Keratinocyte (primary cell): ENCODE measurements at regions not wholly inside any gene's neighbourhood (a gene's known extent, or its start where the extent isn't known, plus 50 kb on each side); places are given as distances from the start of the nearest gene placed in this dataset.

Experiments
- DNase-seq: peaks from one replicate; pipeline ENCODE4 v3.0.0-alpha.2; 2011; ENCODE audit warnings: low read depth, missing footprints, low spot score
- FAIRE-seq: peaks from 2 replicates; lab custom pipeline; 2011; peaks lifted over from hg19 to GRCh38; lab: Jason Lieb, UNC
- H2AFZ ChIP-seq: 2 replicates; pipeline ENCODE4 v1.6.0; 2012; ENCODE audit warnings: low read length, control low read depth, inconsistent platforms; ENCODE audit not compliant: control insufficient read depth
- H3K27ac ChIP-seq: 2 replicates; pipeline ENCODE4 v1.5.1; 2011; ENCODE audit warnings: low read length; ENCODE audit not compliant: control insufficient read depth, insufficient read depth
- H3K27me3 ChIP-seq: 3 replicates; pipeline ENCODE4 v1.6.0; 2011; ENCODE audit warnings: low read length; ENCODE audit not compliant: control insufficient read depth, insufficient read depth; ENCODE audit errors: extremely low read depth
- H3K36me3 ChIP-seq, 2 experiments: 2 replicates in 1 of 2; 3 replicates in 1 of 2; pipeline ENCODE4 v1.5.1; 2011; ENCODE audit warnings: low read length in 2 of 2, mild to moderate bottlenecking in 1 of 2; ENCODE audit not compliant: control insufficient read depth in 2 of 2, insufficient read depth in 2 of 2; ENCODE audit errors: extremely low read depth in 1 of 2
- H3K4me1 ChIP-seq: 3 replicates; pipeline ENCODE4 v1.5.1; 2011; ENCODE audit warnings: low read length; ENCODE audit not compliant: control insufficient read depth, insufficient read depth; ENCODE audit errors: extremely low read depth
- H3K4me2 ChIP-seq: 3 replicates; pipeline ENCODE4 v1.6.0; 2011; ENCODE audit warnings: low read depth, low read length; ENCODE audit not compliant: control insufficient read depth, insufficient read depth; ENCODE audit errors: extremely low read depth
- H3K4me3 ChIP-seq, 3 experiments: fragments of 200-600 bp in 1 of 3; sonication (generic) in 1 of 3; 2 replicates in 2 of 3; 3 replicates in 1 of 3; pipeline ENCODE4 v1.5.1; 2011 to 2016; ENCODE audit warnings: low read length in 3 of 3, mild to moderate bottlenecking in 3 of 3, control low read depth in 2 of 3, inconsistent platforms in 1 of 3, low read depth in 1 of 3, mixed read lengths in 1 of 3, mixed run types in 1 of 3, moderate library complexity in 1 of 3; ENCODE audit not compliant: control insufficient read depth in 2 of 3, insufficient read depth in 2 of 3; ENCODE audit errors: extremely low read depth in 1 of 3
- H3K79me2 ChIP-seq: 2 replicates; pipeline ENCODE4 v1.6.0; 2012; ENCODE audit warnings: low read length; ENCODE audit not compliant: control insufficient read depth, insufficient read depth
- H3K9ac ChIP-seq: 3 replicates; pipeline ENCODE4 v1.6.0; 2011; ENCODE audit warnings: low read length; ENCODE audit not compliant: control insufficient read depth, insufficient read depth; ENCODE audit errors: extremely low read depth
- H3K9me1 ChIP-seq: 3 replicates; pipeline ENCODE4 v1.6.0; 2011; ENCODE audit warnings: low read length; ENCODE audit not compliant: control insufficient read depth, insufficient read depth; ENCODE audit errors: extremely low read depth
- H3K9me3 ChIP-seq: 2 replicates; pipeline ENCODE4 v1.5.1; 2012; ENCODE audit warnings: low read depth, low read length; ENCODE audit not compliant: control insufficient read depth
- H4K20me1 ChIP-seq: 3 replicates; pipeline ENCODE4 v1.6.0; 2011; ENCODE audit warnings: low read length; ENCODE audit not compliant: control insufficient read depth, insufficient read depth; ENCODE audit errors: extremely low read depth
- CTCF ChIP-seq, 3 experiments: IDR thresholded peaks in 1 of 3; conservative IDR thresholded peaks in 1 of 3; optimal IDR thresholded peaks in 1 of 3; 2 replicates in 2 of 3; 3 replicates in 1 of 3; pipeline versions ENCODE3 to v1.5.1; 2011; ENCODE audit warnings: low read length in 3 of 3, mild to moderate bottlenecking in 3 of 3, moderate library complexity in 2 of 3, control low read depth in 1 of 3, inconsistent platforms in 1 of 3; ENCODE audit not compliant: insufficient read depth in 2 of 3; ENCODE audit errors: extremely low read depth in 1 of 3
- EZH2 ChIP-seq: IDR thresholded peaks from one replicate; pipeline ENCODE4 v1.6.1; 2012; ENCODE audit warnings: inconsistent platforms, mild to moderate bottlenecking, low read length, moderate library complexity
- dilution Hi-C: fragments of 300-500 bp; cut with MboI; formaldehyde crosslinking; loops from one replicate; pipeline ENCODE4 v1.7.0; 2020; ENCODE audit warnings: low sequenced_read_pairs; ENCODE audit not compliant: extremely low pct_ligation_motif_present

GRCh38 chr6:85346196-85346595 is 103.7 kb upstream of the NT5E start:
- Histone ChIP-seq H3K36me3 (no peaks in the 10 kb centered on the region), H3K9me1 (no peaks in the 10 kb centered on the region), H3K27me3 (no peaks in the 10 kb centered on the region), H3K4me2 (no peak overlapping the region), H3K79me2 (no peaks in the 10 kb centered on the region), H3K9me3 (no peaks in the 10 kb centered on the region), H3K9ac (no peak overlapping the region), H2AFZ (peak overlapping the region; percentile 72), H3K27ac (peak overlapping the region; percentile 5), H3K4me1 (peaks cover 21% of the 10 kb centered on the region), H3K4me3 (no peak overlapping the region), H4K20me1 (no peaks in the 10 kb centered on the region)
- FAIRE-seq (peak; percentile 41), DNase-seq (no peak)
- TF ChIP-seq EZH2 (no peak), CTCF (optimal IDR thresholded peaks at IDR 0.05 in 1 of 3, IDR thresholded peaks at IDR 0.05 in 1 of 3, conservative IDR thresholded peaks at IDR 0.05 in 1 of 3; ENCODE audit: extremely low read depth in 1 of 3, insufficient read depth in 2 of 3, low read length in 3 of 3) (no peak)
- dilution Hi-C loops: no loop called here

GRCh38 chr6:85344996-85345395 is 104.9 kb upstream of the NT5E start:
- DNase-seq: no peak

More at GRCh38 chr6:85344996-85345395, 104.9 kb upstream of the NT5E start:
- Histone ChIP-seq H3K36me3 (no peaks in the 10 kb centered on the region), H3K27me3 (no peaks in the 10 kb centered on the region), H3K79me2 (no peaks in the 10 kb centered on the region), H3K9ac (no peak overlapping the region), H3K4me2 (peak overlapping the region; percentile 6), H3K4me3 (no peak overlapping the region), H3K9me1 (no peaks in the 10 kb centered on the region), H3K4me1 (peaks cover 21% of the 10 kb centered on the region), H3K9me3 (no peaks in the 10 kb centered on the region), H2AFZ (peak overlapping the region; percentile 39), H3K27ac (peak overlapping the region; percentile 4), H4K20me1 (no peaks in the 10 kb centered on the region)
- TF ChIP-seq CTCF (optimal IDR thresholded peaks at IDR 0.05 in 1 of 3, IDR thresholded peaks at IDR 0.05 in 1 of 3, conservative IDR thresholded peaks at IDR 0.05 in 1 of 3; ENCODE audit: extremely low read depth in 1 of 3, insufficient read depth in 2 of 3, low read length in 3 of 3): no peak
- TF ChIP-seq EZH2: no peak
- FAIRE-seq: peak; percentile 91
- dilution Hi-C loops: no loop called here
